H9 (cell line): ENCODE measurements at regions not wholly inside any gene's neighbourhood (a gene's known extent, or its start where the extent isn't known, plus 50 kb on each side); places are given as distances from the start of the nearest gene placed in this dataset.

Source experiments
- DNase-seq: peaks from one replicate; pipeline ENCODE4 v3.0.0-alpha.2; 2017
- H2AFZ ChIP-seq: one replicate; pipeline ENCODE4 v1.6.1; 2013; ENCODE audit warnings: mild to moderate bottlenecking, low read length, control low read depth, moderate library complexity
- H2AK5ac ChIP-seq: 2 replicates; pipeline ENCODE4 v1.6.1; 2013; ENCODE audit warnings: low read length, control low read depth, mixed read lengths; ENCODE audit not compliant: insufficient read length
- H2BK120ac ChIP-seq: one replicate; pipeline ENCODE4 v1.6.1; 2013; ENCODE audit warnings: low read depth, mild to moderate bottlenecking, low read length, control low read depth, inconsistent platforms; ENCODE audit not compliant: poor library complexity, severe bottlenecking
- H2BK12ac ChIP-seq: 2 replicates; pipeline ENCODE4 v1.6.1; 2013; ENCODE audit warnings: low read length, control low read depth, mixed read lengths, low read depth; ENCODE audit not compliant: insufficient read length
- H2BK15ac ChIP-seq: 2 replicates; pipeline ENCODE4 v1.6.1; 2013; ENCODE audit warnings: low read depth, low read length, control low read depth
- H2BK20ac ChIP-seq: one replicate; pipeline ENCODE4 v1.6.1; 2013; ENCODE audit warnings: low read depth, mild to moderate bottlenecking, low read length, control low read depth, inconsistent platforms; ENCODE audit not compliant: poor library complexity, severe bottlenecking
- H2BK5ac ChIP-seq: 2 replicates; pipeline ENCODE4 v1.6.1; 2013; ENCODE audit warnings: low read length, control low read depth, mixed read lengths; ENCODE audit not compliant: insufficient read length
- H3K14ac ChIP-seq: 2 replicates; pipeline ENCODE4 v1.6.1; 2013; ENCODE audit warnings: low read length, control low read depth; ENCODE audit not compliant: insufficient read depth
- H3K18ac ChIP-seq: 2 replicates; pipeline ENCODE4 v1.6.1; 2013; ENCODE audit warnings: low read depth, mild to moderate bottlenecking, mixed read lengths, low read length, control low read depth; ENCODE audit not compliant: insufficient read length
- H3K23ac ChIP-seq: 2 replicates; pipeline ENCODE4 v1.6.1; 2013; ENCODE audit warnings: low read length, control low read depth, mixed read lengths, low read depth; ENCODE audit not compliant: insufficient read length
- H3K23me2 ChIP-seq: 2 replicates; pipeline ENCODE4 v1.6.1; 2013; ENCODE audit warnings: low read depth, mild to moderate bottlenecking, mixed read lengths, low read length, control low read depth; ENCODE audit not compliant: insufficient read length, poor library complexity, severe bottlenecking
- H3K27ac ChIP-seq: 2 replicates; pipeline ENCODE4 v1.5.1; 2013; ENCODE audit warnings: low read length, control low read depth, mixed read lengths, low read depth; ENCODE audit not compliant: insufficient read length
- H3K27me3 ChIP-seq: 2 replicates; pipeline ENCODE4 v1.6.1; 2013; ENCODE audit warnings: low read length, control low read depth, inconsistent platforms; ENCODE audit not compliant: insufficient read depth
- H3K4ac ChIP-seq: 2 replicates; pipeline ENCODE4 v1.6.1; 2013; ENCODE audit warnings: low read depth, mild to moderate bottlenecking, control low read depth, inconsistent platforms, low read length, moderate library complexity
- H3K4me1 ChIP-seq: 2 replicates; pipeline ENCODE4 v1.6.1; 2013; ENCODE audit warnings: low read length, control low read depth, inconsistent platforms; ENCODE audit not compliant: insufficient read depth
- H3K4me2 ChIP-seq: 2 replicates; pipeline ENCODE4 v1.6.1; 2013; ENCODE audit warnings: low read length, control low read depth, mixed read lengths; ENCODE audit not compliant: insufficient read length, insufficient read depth
- H3K56ac ChIP-seq: 2 replicates; pipeline ENCODE4 v1.6.1; 2013; ENCODE audit warnings: low read depth, mild to moderate bottlenecking, mixed read lengths, low read length, control low read depth; ENCODE audit not compliant: insufficient read length
- H3K79me1 ChIP-seq: 2 replicates; pipeline ENCODE4 v1.6.1; 2013; ENCODE audit warnings: low read depth, mild to moderate bottlenecking, moderate library complexity, low read length, control low read depth, inconsistent platforms; ENCODE audit not compliant: insufficient read depth, poor library complexity, severe bottlenecking
- H3K79me2 ChIP-seq: 2 replicates; pipeline ENCODE4 v1.6.1; 2013; ENCODE audit warnings: low read length, control low read depth, inconsistent platforms; ENCODE audit not compliant: insufficient read depth
- H3K9ac ChIP-seq: 2 replicates; pipeline ENCODE4 v1.6.1; 2013; ENCODE audit warnings: low read length, control low read depth, mixed read lengths; ENCODE audit not compliant: insufficient read length; ENCODE audit errors: extremely low read depth
- H3K9me3 ChIP-seq: one replicate; pipeline ENCODE4 v1.6.1; 2013; ENCODE audit warnings: low read depth, low read length, inconsistent platforms; ENCODE audit not compliant: control insufficient read depth
- H3T11ph ChIP-seq: one replicate; pipeline ENCODE4 v1.6.1; 2013; ENCODE audit warnings: mild to moderate bottlenecking, low read length, control low read depth, inconsistent platforms
- H4K20me1 ChIP-seq: one replicate; pipeline ENCODE4 v1.6.1; 2013; ENCODE audit not compliant: control insufficient read depth, insufficient read length, insufficient read depth
- H4K5ac ChIP-seq: 2 replicates; pipeline ENCODE4 v1.6.1; 2013; ENCODE audit warnings: low read depth, mild to moderate bottlenecking, mixed read lengths, low read length, control low read depth; ENCODE audit not compliant: insufficient read length
- H4K8ac ChIP-seq: replicated peaks from 2 replicates; pipeline ENCODE4 v1.6.1; 2013; ENCODE audit warnings: low read length, control low read depth, mixed read lengths, low read depth; ENCODE audit not compliant: insufficient read length
- H4K91ac ChIP-seq: 2 replicates; pipeline ENCODE4 v1.6.1; 2013; ENCODE audit warnings: low read depth, mild to moderate bottlenecking, moderate library complexity, mixed read lengths, low read length, control low read depth; ENCODE audit not compliant: insufficient read length
- H3K27ac Mint-ChIP-seq, 3 experiments: 2 replicates in 2 of 3; 3 replicates in 1 of 3; pipeline ENCODE4 v1.8.0; 2020 to 2021; ENCODE audit warnings: mixed read lengths in 3 of 3, mild to moderate bottlenecking in 1 of 3, moderate library complexity in 1 of 3
- H3K27me3 Mint-ChIP-seq: 2 replicates; pipeline ENCODE4 v1.8.0; 2021; ENCODE audit warnings: low read depth, mild to moderate bottlenecking, moderate library complexity, mixed read lengths
- H3K36me3 Mint-ChIP-seq, 3 experiments: 2 replicates in 2 of 3; 3 replicates in 1 of 3; pipeline ENCODE4 v1.8.0; 2020 to 2021; ENCODE audit warnings: low read depth in 3 of 3, mixed read lengths in 3 of 3; ENCODE audit not compliant: insufficient read depth in 1 of 3
- H3K4me1 Mint-ChIP-seq, 2 experiments: 2 replicates each; pipeline ENCODE4 v1.8.0; 2020; ENCODE audit warnings: mixed read lengths in 2 of 2
- H3K4me3 Mint-ChIP-seq, 2 experiments: 2 replicates in 1 of 2; 3 replicates in 1 of 2; pipeline ENCODE4 v1.8.0; 2020 to 2021; ENCODE audit warnings: mild to moderate bottlenecking in 2 of 2, mixed read lengths in 2 of 2, moderate library complexity in 1 of 2
- H3K9me3 Mint-ChIP-seq, 2 experiments: 2 replicates in 1 of 2; 3 replicates in 1 of 2; pipeline ENCODE4 v1.8.0; 2020; ENCODE audit warnings: mild to moderate bottlenecking in 2 of 2, mixed read lengths in 2 of 2, moderate library complexity in 1 of 2
- TF ChIP-seq, protein P1 (sequence below): fragments of 200-600 bp; sonication (generic); conservative IDR thresholded peaks from 3 replicates; pipeline ENCODE4 v1.8.0; 2021; ENCODE audit warnings: antibody characterized with exemption, mild to moderate bottlenecking

DNA sequence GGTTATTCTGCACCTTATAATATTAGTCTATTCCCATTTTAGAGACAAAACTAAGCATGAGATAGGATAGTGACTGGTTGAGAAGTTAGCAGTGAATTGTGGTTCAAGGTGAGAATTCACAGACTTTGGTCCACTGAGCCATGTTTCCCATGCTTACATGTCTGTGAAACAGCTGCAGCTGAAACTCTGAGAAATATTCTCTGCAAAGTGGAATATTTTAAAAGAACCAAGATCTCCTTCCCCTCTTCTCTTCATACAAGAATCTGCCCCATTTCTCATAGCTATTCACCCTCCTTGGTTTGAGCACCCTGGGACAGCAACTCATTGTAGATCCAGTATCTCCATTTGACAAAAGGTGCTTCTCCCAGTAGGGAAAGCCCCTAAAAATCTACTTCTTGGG lies 70.2 kb upstream of the TMEM170B start:
- Histone ChIP-seq H3K4ac (no peak overlapping the region), H2BK20ac (no peak overlapping the region), H3K18ac (no peak overlapping the region), H3K79me1 (no peaks in the 10 kb centered on the region), H2BK12ac (no peak overlapping the region), H3K4me1 (no peaks in the 10 kb centered on the region), H3K23ac (no peak overlapping the region), H3K27me3 (no peaks in the 10 kb centered on the region), H3K27ac (no peak overlapping the region), H2BK15ac (no peak overlapping the region), H4K20me1 (no peaks in the 10 kb centered on the region), H2AK5ac (no peak overlapping the region), H3K9me3 (no peaks in the 10 kb centered on the region), H4K8ac (no peak overlapping the region), H3K14ac (no peak overlapping the region), H4K5ac (no peak overlapping the region), H2AFZ (no peak overlapping the region), H3T11ph (no peak overlapping the region), H2BK5ac (no peak overlapping the region), H4K91ac (no peak overlapping the region), H2BK120ac (no peak overlapping the region), H3K9ac (no peak overlapping the region), H3K56ac (no peak overlapping the region), H3K79me2 (no peaks in the 10 kb centered on the region), H3K23me2 (no peaks in the 10 kb centered on the region), H3K4me2 (no peak overlapping the region)
- DNase-seq, result no peak
- Mint-ChIP-seq H3K4me3 (no peak overlapping the region), H3K27me3 (no peaks in the 10 kb centered on the region), H3K4me1 (no peaks in the 10 kb centered on the region), H3K36me3 (no peaks in the 10 kb centered on the region), H3K27ac (no peak overlapping the region), H3K9me3 (no peaks in the 10 kb centered on the region)
- TF ChIP-seq, protein P1, sequence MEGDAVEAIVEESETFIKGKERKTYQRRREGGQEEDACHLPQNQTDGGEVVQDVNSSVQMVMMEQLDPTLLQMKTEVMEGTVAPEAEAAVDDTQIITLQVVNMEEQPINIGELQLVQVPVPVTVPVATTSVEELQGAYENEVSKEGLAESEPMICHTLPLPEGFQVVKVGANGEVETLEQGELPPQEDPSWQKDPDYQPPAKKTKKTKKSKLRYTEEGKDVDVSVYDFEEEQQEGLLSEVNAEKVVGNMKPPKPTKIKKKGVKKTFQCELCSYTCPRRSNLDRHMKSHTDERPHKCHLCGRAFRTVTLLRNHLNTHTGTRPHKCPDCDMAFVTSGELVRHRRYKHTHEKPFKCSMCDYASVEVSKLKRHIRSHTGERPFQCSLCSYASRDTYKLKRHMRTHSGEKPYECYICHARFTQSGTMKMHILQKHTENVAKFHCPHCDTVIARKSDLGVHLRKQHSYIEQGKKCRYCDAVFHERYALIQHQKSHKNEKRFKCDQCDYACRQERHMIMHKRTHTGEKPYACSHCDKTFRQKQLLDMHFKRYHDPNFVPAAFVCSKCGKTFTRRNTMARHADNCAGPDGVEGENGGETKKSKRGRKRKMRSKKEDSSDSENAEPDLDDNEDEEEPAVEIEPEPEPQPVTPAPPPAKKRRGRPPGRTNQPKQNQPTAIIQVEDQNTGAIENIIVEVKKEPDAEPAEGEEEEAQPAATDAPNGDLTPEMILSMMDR, result no peak
